Esophagus squamous epithelium (tissue), 5 donors: ENCODE measurements at regions not wholly inside any gene's neighbourhood (a gene's known extent, or its start where the extent isn't known, plus 50 kb on each side); places are given as distances from the start of the nearest gene placed in this dataset.

Experiments
- DNase-seq: peaks from one replicate; lab custom pipeline; 2025; lab: John Stamatoyannopoulos, UW
- H3K27ac ChIP-seq, 4 donors: fragments of 200-600 bp; sonication (generic); one replicate each; pipeline ENCODE4 v1.5.1; 2016 to 2019; ENCODE audit warnings: mild to moderate bottlenecking in 1 of 4
- H3K27me3 ChIP-seq, 4 donors: fragments of 200-600 bp; sonication (generic); 1 replicate in 3 of 4; 2 replicates in 1 of 4; pipeline versions ENCODE4 v1.5.1 to v1.6.0; 2017 to 2021; ENCODE audit warnings: antibody characterized with exemption in 1 of 4
- H3K36me3 ChIP-seq, 3 donors: fragments of 200-600 bp; sonication (generic); one replicate each; pipeline ENCODE4 v1.5.1; 2016 to 2019
- H3K4me1 ChIP-seq, 3 donors: fragments of 200-600 bp; sonication (generic); one replicate each; pipeline ENCODE4 v1.5.1; 2017 to 2019
- H3K4me3 ChIP-seq, 4 donors: fragments of 200-600 bp; sonication (generic); 1 replicate in 3 of 4; 2 replicates in 1 of 4; pipeline ENCODE4 v1.5.1; 2016 to 2019; ENCODE audit warnings: mild to moderate bottlenecking in 2 of 4, moderate library complexity in 1 of 4
- H3K9me3 ChIP-seq, 3 donors: fragments of 200-600 bp; sonication (generic); one replicate each; pipeline ENCODE4 v1.5.1; 2016 to 2019
- POLR2A ChIP-seq, 4 donors: fragments of 450-650 bp; IDR thresholded peaks; one replicate each; pipeline ENCODE4 v1.6.1; 2017; ENCODE audit warnings: antibody characterized with exemption in 4 of 4, mild to moderate bottlenecking in 4 of 4, moderate library complexity in 3 of 4
- WGBS, 2 donors: methylation state at CpG; one replicate each; pipeline ENCODE4 v1.1.5; 2018; 5-methylcytosine and 5-hydroxymethylcytosine counted together
- intact Hi-C: fragments of 100-400 bp; cut with DNase I; formaldehyde crosslinking; loops from one replicate; pipeline ENCODE4 v1.15.0; 2022
- TF ChIP-seq, protein P1 (sequence below), 6 experiments: fragments of 450-650 bp in 4 of 6; fragments of 200-600 bp in 2 of 6; sonication (generic) in 2 of 6; IDR thresholded peaks; one replicate each; pipeline ENCODE4 v1.5.1; 2016 to 2019; ENCODE audit warnings: antibody characterized with exemption in 6 of 6, mild to moderate bottlenecking in 4 of 6, moderate library complexity in 4 of 6
- donor health status: DM: yes; HTN: yes; CAD: no.

DNA sequence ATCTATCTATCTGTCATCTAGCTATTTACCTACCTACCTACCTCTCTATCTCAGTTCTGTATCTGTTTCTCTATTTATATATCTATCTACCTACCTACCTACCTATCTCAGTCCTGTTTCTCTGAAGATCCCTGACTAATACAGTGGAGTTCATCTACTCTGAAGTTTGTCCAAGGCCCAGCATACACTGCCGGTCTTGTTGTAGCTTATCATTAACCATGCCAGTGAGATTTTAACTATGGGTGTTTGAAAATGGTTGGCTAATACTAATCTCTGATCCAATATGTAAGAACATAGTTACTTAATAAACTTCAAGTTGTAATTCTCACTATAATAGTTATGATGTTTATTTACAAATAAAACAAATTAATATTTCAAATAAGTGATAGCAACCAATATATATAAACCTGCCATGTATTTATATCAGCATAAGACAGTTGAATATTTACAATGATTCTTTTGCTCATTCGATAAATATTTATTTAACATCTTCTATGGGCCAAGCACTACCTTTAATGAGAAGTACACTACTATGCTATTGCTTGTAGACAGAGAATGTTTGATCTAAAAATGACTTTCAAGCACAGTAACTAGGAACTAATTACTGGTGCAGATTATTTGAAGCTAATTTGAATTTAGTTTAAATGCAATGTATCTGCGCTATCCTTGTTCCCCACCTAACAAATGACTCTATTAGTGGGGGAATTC lies 242.1 kb downstream of the KLF5 start:
- Histone ChIP-seq H3K4me1 (peaks cover 0 to 4% (median 0%) of the 10 kb centered on the region in 3 donors), H3K36me3 (no peaks in the 10 kb centered on the region), H3K27ac (no peak overlapping the region), H3K4me3 (no peak overlapping the region), H3K9me3 (no peaks in the 10 kb centered on the region), H3K27me3 (no peaks in the 10 kb centered on the region)
- no peak for TF ChIP-seq POLR2A (IDR thresholded peaks at IDR 0.05)
- TF ChIP-seq, protein P1, sequence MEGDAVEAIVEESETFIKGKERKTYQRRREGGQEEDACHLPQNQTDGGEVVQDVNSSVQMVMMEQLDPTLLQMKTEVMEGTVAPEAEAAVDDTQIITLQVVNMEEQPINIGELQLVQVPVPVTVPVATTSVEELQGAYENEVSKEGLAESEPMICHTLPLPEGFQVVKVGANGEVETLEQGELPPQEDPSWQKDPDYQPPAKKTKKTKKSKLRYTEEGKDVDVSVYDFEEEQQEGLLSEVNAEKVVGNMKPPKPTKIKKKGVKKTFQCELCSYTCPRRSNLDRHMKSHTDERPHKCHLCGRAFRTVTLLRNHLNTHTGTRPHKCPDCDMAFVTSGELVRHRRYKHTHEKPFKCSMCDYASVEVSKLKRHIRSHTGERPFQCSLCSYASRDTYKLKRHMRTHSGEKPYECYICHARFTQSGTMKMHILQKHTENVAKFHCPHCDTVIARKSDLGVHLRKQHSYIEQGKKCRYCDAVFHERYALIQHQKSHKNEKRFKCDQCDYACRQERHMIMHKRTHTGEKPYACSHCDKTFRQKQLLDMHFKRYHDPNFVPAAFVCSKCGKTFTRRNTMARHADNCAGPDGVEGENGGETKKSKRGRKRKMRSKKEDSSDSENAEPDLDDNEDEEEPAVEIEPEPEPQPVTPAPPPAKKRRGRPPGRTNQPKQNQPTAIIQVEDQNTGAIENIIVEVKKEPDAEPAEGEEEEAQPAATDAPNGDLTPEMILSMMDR (IDR thresholded peaks at IDR 0.05): no peak
- 83 to 91% methylated on average over 3 of the region's 3 CpGs for WGBS, 2 donors
- DNase-seq: no peak
- intact Hi-C loops: no loop called here

DNA sequence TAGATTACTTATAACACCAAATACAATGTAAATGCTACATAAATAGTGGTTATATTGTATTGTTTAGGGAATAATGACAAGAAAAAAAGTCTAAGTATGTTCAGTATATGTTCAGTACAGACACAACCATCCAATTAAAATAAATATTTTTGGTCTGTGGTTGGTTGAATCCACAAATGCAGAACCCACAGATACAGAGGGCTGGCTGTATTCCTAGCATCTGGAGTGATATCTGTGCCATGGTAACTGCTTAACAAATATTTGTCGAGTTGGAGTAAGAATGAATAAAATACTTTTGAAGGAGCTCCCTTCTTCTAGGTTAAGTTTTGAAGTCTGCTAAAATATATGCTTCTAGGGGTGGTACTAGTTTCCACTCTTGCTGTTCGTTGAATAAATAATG lies 241.0 kb downstream of the KLF5 start:
- Histone ChIP-seq H3K4me1 (peaks cover 0 to 4% (median 0%) of the 10 kb centered on the region in 3 donors), H3K27ac (no peak overlapping the region), H3K36me3 (no peaks in the 10 kb centered on the region), H3K9me3 (no peaks in the 10 kb centered on the region), H3K4me3 (no peak overlapping the region), H3K27me3 (no peaks in the 10 kb centered on the region)
- intact Hi-C loops: no loop called here
- 67 to 72% methylated on average over 2 of the region's 2 CpGs for WGBS, 2 donors
- no peak for DNase-seq
- TF ChIP-seq POLR2A (IDR thresholded peaks at IDR 0.05): no peak
- TF ChIP-seq, protein P1 (IDR thresholded peaks at IDR 0.05): no peak

DNA sequence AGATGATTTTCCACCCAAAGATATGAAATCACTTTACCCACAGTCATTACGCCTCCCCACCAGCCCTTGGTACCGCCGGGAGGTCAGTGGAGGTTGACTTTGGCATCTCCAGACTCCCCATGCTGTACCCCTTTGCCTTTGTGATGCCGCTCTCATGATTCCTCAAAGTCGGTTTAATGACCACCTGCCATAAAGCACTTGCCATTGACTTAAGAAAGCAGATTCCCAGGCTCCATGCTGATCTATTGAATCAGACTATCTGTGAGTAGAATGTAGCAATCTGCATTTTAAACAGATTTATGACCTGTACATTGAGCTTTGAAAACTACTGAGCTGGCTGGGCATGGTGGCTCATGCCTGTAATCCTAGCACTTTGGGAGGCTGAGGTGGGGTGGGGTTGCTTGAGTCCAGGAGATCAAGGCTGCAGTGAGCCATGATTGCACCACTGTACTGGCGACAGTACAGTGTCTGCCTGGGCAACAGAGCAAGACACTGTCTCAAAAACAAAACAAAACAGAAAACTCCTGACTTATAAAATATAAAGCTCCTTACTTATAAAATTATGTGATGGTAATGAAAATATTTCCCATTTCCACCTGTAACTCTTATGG lies 235.2 kb downstream of the KLF5 start:
- Histone ChIP-seq H3K27ac (no peak overlapping the region), H3K36me3 (no peaks in the 10 kb centered on the region), H3K9me3 (no peaks in the 10 kb centered on the region), H3K27me3 (no peaks in the 10 kb centered on the region), H3K4me1 (peaks cover 0 to 18% (median 7%) of the 10 kb centered on the region in 3 donors), H3K4me3 (no peak overlapping the region)
- intact Hi-C loops: no loop called here
- WGBS, 2 donors: 88 to 90% methylated on average over 6 of the region's 6 CpGs
- no peak for TF ChIP-seq POLR2A (IDR thresholded peaks at IDR 0.05)
- TF ChIP-seq, protein P1 (IDR thresholded peaks at IDR 0.05): no peak
- DNase-seq: no peak

DNA sequence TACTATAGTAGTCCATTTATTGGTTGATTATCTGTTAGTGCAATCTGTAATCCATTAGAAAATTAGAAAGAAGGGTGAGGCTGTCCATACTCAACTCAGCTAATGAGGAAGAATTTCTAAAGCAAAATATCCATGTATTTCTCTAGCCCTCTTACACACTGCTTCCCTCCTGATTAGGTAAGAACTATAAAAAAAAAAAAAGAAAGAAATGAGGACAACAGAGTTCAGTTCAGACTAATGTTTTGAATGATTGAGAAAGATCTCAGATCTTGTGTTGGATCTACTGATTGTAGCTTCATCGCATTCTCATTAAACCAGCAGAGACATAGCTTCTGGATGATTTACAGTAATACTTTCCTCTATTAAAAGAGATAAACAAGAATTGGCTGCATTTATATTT lies 233.3 kb downstream of the KLF5 start:
- intact Hi-C loops: no loop called here
- TF ChIP-seq, protein P1 (IDR thresholded peaks at IDR 0.05): no peak
- TF ChIP-seq POLR2A (IDR thresholded peaks at IDR 0.05): no peak
- H3K4me3 ChIP-seq: no peak overlapping the region

DNA sequence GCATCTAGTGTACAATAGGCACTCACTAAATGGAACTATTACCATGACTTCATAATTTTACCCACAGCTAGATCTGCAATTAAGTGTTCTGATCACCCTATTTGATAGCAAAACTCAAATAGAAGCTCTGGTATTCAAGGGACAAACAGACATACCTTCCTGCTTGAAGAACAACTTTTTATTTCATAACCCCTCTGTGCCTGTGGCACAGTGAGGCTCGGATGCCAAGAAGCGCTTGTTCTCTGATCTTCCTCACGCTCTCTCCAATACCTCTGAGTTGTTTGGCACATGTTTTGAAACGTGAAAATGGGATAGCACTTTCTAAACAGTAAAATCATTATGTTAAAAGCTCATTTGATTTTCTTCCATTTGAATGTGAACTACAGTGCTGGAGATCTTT lies 232.0 kb downstream of the KLF5 start:
- H3K27ac ChIP-seq: peak overlapping the region in 3 of 4 donors; percentile 31 to 86 (median 62)
- intact Hi-C loops: no loop called here
- TF ChIP-seq, protein P1 (IDR thresholded peaks at IDR 0.05): no peak
- TF ChIP-seq POLR2A (IDR thresholded peaks at IDR 0.05): no peak
- no peaks in the 10 kb centered on the region for H3K36me3 ChIP-seq
- no peak for DNase-seq
- WGBS, 2 donors: 33 to 47% methylated on average over 4 of the region's 4 CpGs
- peaks cover 0 to 35% (median 7%) of the 10 kb centered on the region in 3 donors for H3K4me1 ChIP-seq
- no peaks in the 10 kb centered on the region for H3K9me3 ChIP-seq
- no peaks in the 10 kb centered on the region for H3K27me3 ChIP-seq
- H3K4me3 ChIP-seq: no peak overlapping the region

More for the DNA sequence above, 233.3 kb downstream of the KLF5 start:
- H3K36me3 ChIP-seq: no peaks in the 10 kb centered on the region
- no peaks in the 10 kb centered on the region for H3K27me3 ChIP-seq
- H3K4me1 ChIP-seq: peaks cover 0 to 27% (median 7%) of the 10 kb centered on the region in 3 donors
- no peak overlapping the region for H3K27ac ChIP-seq
- no peaks in the 10 kb centered on the region for H3K9me3 ChIP-seq
- 90 to 93% methylated on average over 1 of the region's 1 CpG for WGBS, 2 donors
- DNase-seq: no peak
